NAMALWA (cell line): ENCODE measurements at regions not wholly inside any gene's neighbourhood (a gene's known extent, or its start where the extent isn't known, plus 50 kb on each side); places are given as distances from the start of the nearest gene placed in this dataset.

Experiments
- DNase-seq: peaks from one replicate; pipeline ENCODE4 v3.0.0-alpha.2; 2015; ENCODE audit warnings: low spot score

- DNase-seq, result no peak
Observed at GRCh38 chr2:153005071-153005730, 286.8 kb downstream of the ARL6IP6 start.

DNA sequence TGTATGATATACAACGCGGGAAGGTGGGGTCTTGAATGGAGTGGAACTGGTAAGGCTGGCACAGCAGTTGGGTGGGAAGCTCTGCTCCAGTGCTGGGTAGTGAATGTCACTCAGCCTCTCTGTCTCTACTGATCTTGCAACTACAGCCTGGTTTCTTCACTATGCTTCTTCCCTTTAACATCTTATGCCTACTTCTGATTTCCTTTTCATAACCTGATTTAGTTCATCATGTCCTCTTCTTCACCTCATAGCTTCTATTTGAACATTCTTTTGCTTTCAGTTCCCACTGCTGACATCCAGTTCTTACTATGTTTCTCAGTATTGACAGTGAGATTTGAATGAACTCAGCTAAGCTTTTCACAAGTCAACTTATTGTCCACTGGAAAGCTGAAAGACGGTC is 286.2 kb downstream of the ARL6IP6 start:
- no peak for DNase-seq

DNA sequence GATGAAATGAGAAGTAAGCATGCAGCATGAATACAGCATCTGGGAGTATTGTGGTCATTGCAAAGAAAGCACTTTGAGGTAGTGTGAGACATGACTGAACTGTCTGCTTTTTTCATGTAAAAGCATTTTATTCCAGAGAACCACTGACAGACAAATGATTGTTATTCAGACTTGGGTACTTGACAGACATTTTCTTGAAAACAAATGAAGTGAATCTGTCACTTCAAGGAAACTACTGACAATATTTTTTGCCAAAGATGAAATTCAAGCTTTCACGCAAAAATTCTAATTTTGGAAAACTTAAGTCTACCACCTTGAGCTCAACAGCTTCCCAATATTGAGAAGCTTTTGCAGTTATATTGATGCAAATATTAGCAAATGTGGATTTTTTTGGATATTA is 255.7 kb downstream of the ARL6IP6 start:
- DNase-seq, result no peak

- DNase-seq, result no peak
Observed at GRCh38 chr2:152971685-152972084, 253.3 kb downstream of the ARL6IP6 start.

DNA sequence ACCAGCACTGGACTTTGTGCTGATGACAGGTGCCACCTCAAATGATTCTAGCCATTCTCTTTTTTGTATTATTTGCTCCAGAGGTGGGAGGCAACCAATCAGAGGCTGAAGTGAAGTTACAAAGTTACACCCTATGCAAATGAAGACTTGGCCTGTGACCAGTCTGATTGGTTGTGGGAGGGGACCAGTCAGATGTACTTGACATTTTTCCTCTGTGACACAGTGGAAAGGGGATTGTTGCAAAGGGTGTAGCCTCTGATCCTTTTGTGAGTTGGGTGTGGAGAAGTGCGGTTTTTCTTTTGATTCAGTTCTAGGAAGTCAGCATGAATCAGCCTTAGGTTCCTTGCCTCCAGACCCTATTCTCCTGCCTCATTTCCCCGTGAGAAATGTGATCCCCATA is 244.0 kb downstream of the ARL6IP6 start:
- no peak for DNase-seq

- no peak for DNase-seq
Observed at GRCh38 chr2:152961351-152961750, 242.9 kb downstream of the ARL6IP6 start.

- DNase-seq, result no peak
Observed at GRCh38 chr2:152950126-152950525, 231.7 kb downstream of the ARL6IP6 start.

DNA sequence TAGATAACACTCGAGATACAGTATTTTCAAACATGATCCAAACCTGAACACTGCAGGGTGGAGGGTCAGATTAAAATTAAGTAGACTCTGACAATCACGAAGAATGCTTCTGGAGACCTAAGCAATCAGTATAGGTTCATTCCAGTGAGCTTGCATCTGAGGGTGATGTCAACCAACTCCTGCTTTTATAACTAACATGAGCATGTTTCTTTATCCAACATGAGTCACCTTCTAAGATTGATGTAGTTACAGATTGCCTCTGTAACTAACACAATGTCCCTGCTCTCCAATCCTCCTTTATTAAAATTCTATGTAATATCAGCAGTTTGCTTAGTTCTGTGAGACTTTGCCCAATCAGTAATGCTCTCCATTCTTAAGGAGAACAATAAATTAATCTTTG is 225.7 kb downstream of the ARL6IP6 start:
- DNase-seq, result no peak

DNA sequence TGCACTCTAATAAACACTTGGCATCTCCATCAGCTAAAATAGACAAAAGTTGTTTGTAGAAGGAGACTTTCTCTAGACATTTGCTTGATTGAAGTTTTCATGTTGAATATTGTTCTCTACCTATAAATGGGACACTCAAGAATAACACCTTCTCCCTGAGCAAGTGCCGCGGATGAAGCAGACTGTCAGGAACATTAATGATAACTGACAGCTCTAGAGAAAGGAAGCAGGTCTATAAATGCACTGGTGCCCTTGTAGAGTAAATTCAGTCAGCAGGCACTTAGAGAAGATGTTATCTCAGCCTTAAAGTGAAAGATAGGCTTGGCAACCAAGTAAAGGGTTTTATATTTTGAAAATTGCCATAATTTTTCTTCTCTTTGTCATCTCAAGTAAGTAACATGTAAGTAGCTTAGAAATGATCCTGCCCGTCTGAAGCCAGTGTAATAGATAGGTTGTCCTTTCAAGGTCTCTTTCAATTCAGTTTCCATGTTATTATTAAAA is 224.6 kb downstream of the ARL6IP6 start:
- DNase-seq, result no peak

GRCh38 chr2:152930501-152930900 is 212.1 kb downstream of the ARL6IP6 start:
- no peak for DNase-seq

DNA sequence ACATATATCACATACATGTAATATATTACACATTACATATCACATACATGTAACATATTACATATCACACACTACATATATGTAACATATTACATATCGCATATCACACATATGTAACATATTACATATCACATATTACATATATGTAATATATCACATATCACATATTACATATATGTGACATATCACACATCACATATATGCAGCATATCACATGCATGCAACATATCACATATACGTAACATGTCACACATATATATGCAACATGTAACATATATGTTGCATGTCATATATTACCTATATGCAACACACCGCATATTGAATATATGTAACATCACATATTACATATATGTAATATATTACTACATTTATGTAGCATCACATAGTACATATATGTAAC is 211.2 kb downstream of the ARL6IP6 start:
- DNase-seq, result no peak

GRCh38 chr2:152925547-152926448 is 207.4 kb downstream of the ARL6IP6 start:
- DNase-seq, result peak; percentile 67

- DNase-seq, result no peak
Observed at GRCh38 chr2:152924722-152925121, 206.3 kb downstream of the ARL6IP6 start.

DNA sequence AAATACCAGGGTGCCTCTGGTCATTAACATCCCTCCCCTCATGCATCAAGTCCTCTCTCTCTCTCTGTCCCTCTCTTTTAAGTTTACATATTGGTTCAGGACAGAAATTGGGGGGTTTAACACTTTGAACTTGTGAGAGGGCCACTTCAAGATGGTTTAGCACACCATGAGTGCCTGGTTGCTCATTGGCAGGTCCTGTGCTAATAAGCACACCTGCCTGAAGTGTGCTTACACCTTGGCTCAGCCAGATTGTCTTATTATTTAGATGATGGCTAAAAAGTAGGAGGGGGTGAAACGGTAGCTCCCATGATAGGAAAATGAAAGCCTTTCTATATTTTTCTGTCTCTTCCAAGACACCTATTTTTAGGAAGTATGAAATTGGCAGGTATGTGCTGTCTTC is 205.8 kb downstream of the ARL6IP6 start:
- no peak for DNase-seq

GRCh38 chr2:152920846-152921245 is 202.4 kb downstream of the ARL6IP6 start:
- no peak for DNase-seq

DNA sequence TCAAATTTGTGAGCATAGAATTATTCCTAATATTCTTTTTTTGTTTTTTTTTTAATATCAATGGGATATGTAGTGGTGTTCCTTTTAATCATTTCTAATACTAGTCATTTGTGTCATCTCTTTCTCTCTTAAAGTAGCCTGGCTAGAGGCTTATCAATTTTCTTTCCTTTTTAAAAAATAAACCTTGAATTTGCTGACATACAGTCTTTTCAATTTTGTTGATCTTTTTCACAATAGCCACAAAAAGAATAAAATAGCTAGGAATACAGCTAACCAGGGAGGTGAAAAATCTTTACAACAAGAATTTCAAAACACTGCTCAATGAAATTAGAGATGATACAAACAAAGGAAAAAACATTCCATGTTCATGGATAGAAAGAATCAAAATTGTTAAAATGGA is 192.6 kb downstream of the ARL6IP6 start:
- DNase-seq, result no peak

DNA sequence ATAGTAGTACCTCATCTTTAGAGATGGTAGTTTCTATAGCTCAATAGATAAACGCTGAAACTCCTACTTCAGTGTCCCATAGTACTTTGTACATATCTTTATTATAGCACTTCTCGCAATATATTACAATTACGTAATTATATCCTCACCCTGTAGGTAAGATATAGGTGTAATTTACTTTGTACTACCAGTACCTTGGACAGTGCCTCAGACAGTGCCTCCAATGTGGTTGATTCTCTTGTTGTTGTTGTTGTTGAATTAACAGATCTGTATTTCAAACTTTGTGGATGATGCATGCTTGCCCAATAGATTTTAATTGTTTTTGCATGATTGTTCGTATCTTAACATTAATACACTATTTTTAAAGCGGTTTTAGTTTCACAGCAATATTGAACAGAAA is 188.6 kb downstream of the ARL6IP6 start:
- DNase-seq, result no peak

GRCh38 chr2:152894051-152894450 is 175.6 kb downstream of the ARL6IP6 start:
- DNase-seq, result no peak

DNA sequence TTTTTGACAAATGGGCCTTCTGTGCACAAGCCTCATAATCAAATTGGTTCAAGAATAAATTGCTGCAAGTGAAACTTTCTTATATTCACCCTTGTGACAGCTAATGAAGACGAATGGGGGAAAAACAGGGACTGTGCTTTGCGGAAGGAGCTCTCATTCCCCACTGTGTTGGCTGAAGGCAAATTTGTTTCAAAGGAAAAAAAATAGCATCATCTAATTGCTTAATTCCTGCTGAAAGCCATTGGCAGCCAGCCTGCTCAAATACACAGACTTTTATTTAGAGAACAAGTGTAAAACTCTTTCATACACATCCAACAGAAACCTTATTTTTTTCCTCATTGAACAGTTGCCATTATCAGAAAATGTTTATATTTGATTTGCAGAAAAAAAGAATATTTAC is 172.3 kb downstream of the ARL6IP6 start:
- DNase-seq, result no peak

DNA sequence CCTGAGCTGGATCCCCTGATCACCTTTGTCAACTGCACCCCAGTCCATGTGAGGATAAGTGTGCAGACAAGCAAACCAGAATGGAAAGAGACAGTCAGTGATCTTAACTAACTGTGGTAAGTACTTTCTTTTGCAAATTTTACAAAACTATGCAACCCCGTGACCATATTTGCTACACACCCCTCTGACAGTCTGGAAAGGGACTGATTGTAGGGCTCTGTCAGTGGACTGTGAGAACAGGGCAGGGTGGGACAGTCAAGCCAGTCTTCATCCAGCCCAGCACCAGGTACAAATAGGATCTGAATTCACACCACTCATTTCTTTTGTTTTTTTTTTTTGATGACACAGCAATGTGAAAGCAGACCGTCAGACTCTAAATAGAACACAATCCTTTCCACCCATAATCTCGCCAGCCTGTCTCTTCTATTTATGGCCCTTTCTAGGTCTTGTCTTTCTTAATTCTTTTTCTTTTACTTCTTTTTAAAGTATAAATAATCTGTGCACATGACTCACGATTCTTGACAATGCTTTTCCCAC is 165.6 kb downstream of the ARL6IP6 start:
- DNase-seq, result no peak

DNA sequence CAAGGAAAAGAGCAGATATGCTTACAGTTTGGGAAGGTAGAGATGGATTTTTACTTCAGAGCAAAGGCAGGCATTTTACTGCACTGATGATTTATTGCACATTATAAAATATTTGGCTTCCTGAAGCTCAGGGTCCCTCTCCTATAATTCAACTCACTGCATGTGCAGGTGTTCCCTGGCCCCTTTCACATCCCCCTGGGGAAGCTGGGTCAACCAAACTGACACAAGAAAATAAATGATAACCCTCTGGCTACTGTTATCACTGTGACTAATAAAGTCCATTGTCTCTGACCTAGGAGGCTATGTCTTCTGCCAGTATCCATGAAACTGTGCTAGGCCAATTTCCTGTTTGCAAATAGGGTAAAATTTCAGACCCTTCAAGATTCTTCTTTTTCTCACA is 163.1 kb downstream of the ARL6IP6 start:
- DNase-seq, result no peak

- DNase-seq, result no peak
Observed at GRCh38 chr2:152879275-152879674, 160.9 kb downstream of the ARL6IP6 start.
